C4-2B (cell line): ENCODE measurements at regions not wholly inside any gene's neighbourhood (a gene's known extent, or its start where the extent isn't known, plus 50 kb on each side); places are given as distances from the start of the nearest gene placed in this dataset.

Source experiments
- ZFX ChIP-seq: fragments of 450-650 bp; IDR thresholded peaks from 2 replicates; pipeline ENCODE4 v1.6.1; 2017
- TF ChIP-seq, protein P1 (sequence below): fragments of 450-650 bp; conservative IDR thresholded peaks from 2 replicates; pipeline ENCODE4 v1.5.1; 2017; ENCODE audit warnings: mild to moderate bottlenecking

GRCh38 chr7:41164440-41164839, 538.5 kb downstream of the INHBA start:
- TF ChIP-seq, protein P1, sequence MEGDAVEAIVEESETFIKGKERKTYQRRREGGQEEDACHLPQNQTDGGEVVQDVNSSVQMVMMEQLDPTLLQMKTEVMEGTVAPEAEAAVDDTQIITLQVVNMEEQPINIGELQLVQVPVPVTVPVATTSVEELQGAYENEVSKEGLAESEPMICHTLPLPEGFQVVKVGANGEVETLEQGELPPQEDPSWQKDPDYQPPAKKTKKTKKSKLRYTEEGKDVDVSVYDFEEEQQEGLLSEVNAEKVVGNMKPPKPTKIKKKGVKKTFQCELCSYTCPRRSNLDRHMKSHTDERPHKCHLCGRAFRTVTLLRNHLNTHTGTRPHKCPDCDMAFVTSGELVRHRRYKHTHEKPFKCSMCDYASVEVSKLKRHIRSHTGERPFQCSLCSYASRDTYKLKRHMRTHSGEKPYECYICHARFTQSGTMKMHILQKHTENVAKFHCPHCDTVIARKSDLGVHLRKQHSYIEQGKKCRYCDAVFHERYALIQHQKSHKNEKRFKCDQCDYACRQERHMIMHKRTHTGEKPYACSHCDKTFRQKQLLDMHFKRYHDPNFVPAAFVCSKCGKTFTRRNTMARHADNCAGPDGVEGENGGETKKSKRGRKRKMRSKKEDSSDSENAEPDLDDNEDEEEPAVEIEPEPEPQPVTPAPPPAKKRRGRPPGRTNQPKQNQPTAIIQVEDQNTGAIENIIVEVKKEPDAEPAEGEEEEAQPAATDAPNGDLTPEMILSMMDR, result no peak
- no peak for TF ChIP-seq ZFX
